Muscle layer of colon (tissue), 2 donors: ENCODE measurements at regions not wholly inside any gene's neighbourhood (a gene's known extent, or its start where the extent isn't known, plus 50 kb on each side); places are given as distances from the start of the nearest gene placed in this dataset.
"Not testable (repeated sequence)": the region's sequence is repeated elsewhere in the genome, so short reads cannot be mapped to it uniquely, and the experiment has no call there.

Source experiments
- H3K27ac ChIP-seq: one replicate; pipeline ENCODE4 v1.7.0; 2013; ENCODE audit warnings: low read depth, mild to moderate bottlenecking, low read length, moderate library complexity
- H3K27me3 ChIP-seq, 2 donors: one replicate each; pipeline ENCODE4 v1.7.0; 2013; ENCODE audit warnings: low read length in 2 of 2, mild to moderate bottlenecking in 2 of 2; ENCODE audit not compliant: insufficient read depth in 2 of 2, control insufficient read depth in 1 of 2
- H3K36me3 ChIP-seq: one replicate; pipeline ENCODE4 v1.7.0; 2013; ENCODE audit warnings: mild to moderate bottlenecking, low read length; ENCODE audit not compliant: insufficient read depth
- H3K4me1 ChIP-seq: one replicate; pipeline ENCODE4 v1.7.0; 2013; ENCODE audit warnings: mild to moderate bottlenecking, low read length; ENCODE audit not compliant: insufficient read depth
- H3K4me3 ChIP-seq, 2 donors: one replicate each; pipeline ENCODE4 v1.7.0; 2013; ENCODE audit warnings: low read length in 2 of 2, low read depth in 1 of 2, mild to moderate bottlenecking in 1 of 2, moderate library complexity in 1 of 2
- H3K9ac ChIP-seq: one replicate; pipeline ENCODE4 v1.7.0; 2013; ENCODE audit warnings: low read length
- H3K9me3 ChIP-seq: one replicate; pipeline ENCODE4 v1.7.0; 2013; ENCODE audit warnings: mild to moderate bottlenecking, low read length
- donor health status: abdominal sarcoma.
- donor health status: Adenocarcinoma of cecum.

GRCh38 chr6:73925703-73926102, 229.7 kb downstream of the CD109 start:
- H3K4me1 ChIP-seq, H3K36me3 ChIP-seq, H3K27ac ChIP-seq, H3K9ac ChIP-seq, H3K27me3 ChIP-seq, H3K4me3 ChIP-seq, H3K9me3 ChIP-seq: not testable (repeated sequence)

- H3K4me1 ChIP-seq = no peaks in the 10 kb centered on the region
- no peak overlapping the region for H3K9ac ChIP-seq
- no peaks in the 10 kb centered on the region for H3K27me3 ChIP-seq
- no peaks in the 10 kb centered on the region for H3K36me3 ChIP-seq
- H3K9me3 ChIP-seq = no peaks in the 10 kb centered on the region
- H3K27ac ChIP-seq = no peak overlapping the region
- no peak overlapping the region for H3K4me3 ChIP-seq
Observed at GRCh38 chr6:73923905-73924485, 228.0 kb downstream of the CD109 start.

- Histone ChIP-seq H3K9me3 (no peaks in the 10 kb centered on the region), H3K4me1 (peaks cover 2% of the 10 kb centered on the region), H3K9ac (no peak overlapping the region), H3K27me3 (no peaks in the 10 kb centered on the region), H3K4me3 (no peak overlapping the region), H3K36me3 (no peaks in the 10 kb centered on the region), H3K27ac (no peak overlapping the region)
Observed at GRCh38 chr6:73903155-73903554, 207.2 kb downstream of the CD109 start.

DNA sequence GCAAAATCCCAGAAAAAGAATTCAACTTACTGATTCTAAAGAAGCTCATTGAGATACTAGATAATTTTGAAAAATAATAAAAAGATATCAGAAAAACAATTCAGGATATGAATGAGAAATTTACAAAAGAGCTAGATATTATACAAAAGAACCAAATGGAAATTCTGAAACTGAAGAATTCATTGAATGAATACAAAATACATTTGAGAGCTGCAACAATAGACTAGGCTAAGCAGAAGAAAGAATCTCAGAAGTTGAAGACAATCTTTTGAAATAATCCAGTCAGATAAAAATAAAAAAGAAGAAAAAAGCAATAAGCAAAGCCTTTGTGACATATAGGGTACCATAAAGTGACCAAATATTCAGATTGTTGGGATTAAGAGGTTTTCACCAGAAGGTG, 206.0 kb downstream of the CD109 start:
- no peaks in the 10 kb centered on the region for H3K27me3 ChIP-seq
- H3K4me3 ChIP-seq = no peak overlapping the region
- H3K36me3 ChIP-seq = no peaks in the 10 kb centered on the region
- H3K27ac ChIP-seq = no peak overlapping the region
- no peak overlapping the region for H3K9ac ChIP-seq
- no peaks in the 10 kb centered on the region for H3K9me3 ChIP-seq
- peaks cover 2% of the 10 kb centered on the region for H3K4me1 ChIP-seq

DNA sequence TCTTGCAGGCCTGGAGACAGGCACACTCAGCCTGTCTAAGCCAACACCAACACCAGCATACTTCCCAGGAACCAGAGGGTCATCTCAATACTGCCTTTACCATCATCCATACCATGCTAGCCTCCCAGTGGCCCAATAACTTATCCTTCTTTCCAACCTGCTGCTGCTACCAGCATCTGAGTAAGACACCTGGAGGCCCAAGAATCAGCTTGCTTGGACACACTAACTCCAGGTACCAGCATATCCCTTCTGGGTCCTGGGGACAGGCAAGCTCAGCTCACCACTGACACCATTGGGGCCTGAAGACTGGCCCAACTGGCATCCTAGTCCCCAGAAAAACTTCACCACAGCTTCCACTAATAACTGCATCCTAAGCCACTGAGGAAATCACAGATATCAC, 205.3 kb downstream of the CD109 start:
- H3K9ac ChIP-seq = no peak overlapping the region
- H3K4me3 ChIP-seq = no peak overlapping the region
- H3K27ac ChIP-seq = no peak overlapping the region
- no peaks in the 10 kb centered on the region for H3K27me3 ChIP-seq
- H3K9me3 ChIP-seq = no peaks in the 10 kb centered on the region
- peaks cover 2% of the 10 kb centered on the region for H3K4me1 ChIP-seq
- no peaks in the 10 kb centered on the region for H3K36me3 ChIP-seq

DNA sequence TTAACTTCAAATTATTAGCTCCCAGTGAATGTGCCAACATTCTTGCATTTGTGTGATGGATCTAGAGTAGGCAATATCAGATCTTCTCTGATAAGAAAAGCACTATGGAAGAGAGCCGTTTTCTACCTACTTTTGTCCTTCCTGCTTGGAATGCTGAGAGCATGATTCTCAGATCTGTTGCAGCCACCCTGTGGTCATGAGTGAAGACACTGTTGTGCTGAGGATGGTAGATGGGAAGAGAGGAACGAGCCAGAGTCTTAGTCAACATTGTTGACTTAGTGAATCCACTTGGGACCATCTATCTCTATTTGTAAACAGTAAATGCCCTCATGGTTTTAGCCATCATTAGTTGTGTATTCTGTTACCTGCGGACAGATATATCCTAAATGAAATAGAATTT, 202.6 kb downstream of the CD109 start:
- Histone ChIP-seq H3K36me3 (no peaks in the 10 kb centered on the region), H3K4me3 (no peak overlapping the region), H3K9ac (no peak overlapping the region), H3K9me3 (no peaks in the 10 kb centered on the region), H3K27ac (no peak overlapping the region), H3K4me1 (peaks cover 2% of the 10 kb centered on the region), H3K27me3 (no peaks in the 10 kb centered on the region)

- H3K4me3 ChIP-seq = no peak overlapping the region
- no peak overlapping the region for H3K9ac ChIP-seq
- no peaks in the 10 kb centered on the region for H3K9me3 ChIP-seq
- no peaks in the 10 kb centered on the region for H3K4me1 ChIP-seq
- no peaks in the 10 kb centered on the region for H3K27me3 ChIP-seq
- no peaks in the 10 kb centered on the region for H3K36me3 ChIP-seq
- no peak overlapping the region for H3K27ac ChIP-seq
Observed at GRCh38 chr6:73893696-73894095, 197.7 kb downstream of the CD109 start.

DNA sequence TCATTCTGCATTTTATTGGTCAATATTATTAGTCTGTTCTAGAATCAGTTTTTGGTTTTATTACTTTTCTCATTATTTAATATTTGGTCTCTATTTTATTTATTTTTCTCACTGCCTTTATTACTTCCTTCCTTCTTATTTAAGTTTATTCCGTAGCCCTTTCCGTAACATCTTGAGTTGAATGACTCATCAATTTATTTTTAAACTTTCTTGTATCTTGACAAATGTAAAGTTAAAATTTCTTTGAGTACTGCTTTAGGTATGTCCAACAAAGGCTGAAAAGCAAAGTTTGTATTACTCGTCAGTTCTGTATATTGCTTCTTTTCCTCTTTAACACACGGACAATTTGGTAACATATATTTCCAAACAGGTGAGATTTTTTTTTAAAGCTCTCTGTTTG, 192.0 kb downstream of the CD109 start:
- Histone ChIP-seq H3K36me3 (no peaks in the 10 kb centered on the region), H3K9ac (no peak overlapping the region), H3K27ac (no peak overlapping the region), H3K9me3 (no peaks in the 10 kb centered on the region), H3K27me3 (no peaks in the 10 kb centered on the region), H3K4me3 (no peak overlapping the region), H3K4me1 (no peaks in the 10 kb centered on the region)

- no peaks in the 10 kb centered on the region for H3K27me3 ChIP-seq
- H3K9me3 ChIP-seq = no peaks in the 10 kb centered on the region
- H3K36me3 ChIP-seq = no peaks in the 10 kb centered on the region
- no peak overlapping the region for H3K4me3 ChIP-seq
- H3K4me1 ChIP-seq = no peaks in the 10 kb centered on the region
- H3K9ac ChIP-seq = no peak overlapping the region
- no peak overlapping the region for H3K27ac ChIP-seq
Observed at GRCh38 chr6:73885393-73885792, 189.4 kb downstream of the CD109 start.

DNA sequence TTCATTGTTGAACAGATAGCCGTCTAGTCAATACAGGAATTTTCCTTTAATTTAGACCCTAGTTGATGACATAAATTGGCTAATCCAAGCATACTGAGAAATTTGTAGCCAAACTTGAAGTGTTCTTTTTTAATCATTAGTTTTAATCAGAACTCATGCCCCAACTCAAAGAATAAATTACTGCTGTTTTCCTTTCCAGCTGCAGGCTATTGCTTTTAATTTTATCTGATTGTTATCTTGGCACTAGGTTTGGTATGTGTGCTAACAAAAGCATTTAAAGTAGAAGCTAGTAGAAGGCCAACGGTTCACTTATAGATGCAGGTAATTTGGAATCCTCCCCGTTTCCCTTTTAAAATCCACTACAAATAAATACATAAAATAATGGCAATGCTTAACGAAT, 188.5 kb downstream of the CD109 start:
- Histone ChIP-seq H3K4me3 (no peak overlapping the region), H3K36me3 (no peaks in the 10 kb centered on the region), H3K9me3 (no peaks in the 10 kb centered on the region), H3K27me3 (no peaks in the 10 kb centered on the region), H3K9ac (no peak overlapping the region), H3K4me1 (no peaks in the 10 kb centered on the region), H3K27ac (no peak overlapping the region)

DNA sequence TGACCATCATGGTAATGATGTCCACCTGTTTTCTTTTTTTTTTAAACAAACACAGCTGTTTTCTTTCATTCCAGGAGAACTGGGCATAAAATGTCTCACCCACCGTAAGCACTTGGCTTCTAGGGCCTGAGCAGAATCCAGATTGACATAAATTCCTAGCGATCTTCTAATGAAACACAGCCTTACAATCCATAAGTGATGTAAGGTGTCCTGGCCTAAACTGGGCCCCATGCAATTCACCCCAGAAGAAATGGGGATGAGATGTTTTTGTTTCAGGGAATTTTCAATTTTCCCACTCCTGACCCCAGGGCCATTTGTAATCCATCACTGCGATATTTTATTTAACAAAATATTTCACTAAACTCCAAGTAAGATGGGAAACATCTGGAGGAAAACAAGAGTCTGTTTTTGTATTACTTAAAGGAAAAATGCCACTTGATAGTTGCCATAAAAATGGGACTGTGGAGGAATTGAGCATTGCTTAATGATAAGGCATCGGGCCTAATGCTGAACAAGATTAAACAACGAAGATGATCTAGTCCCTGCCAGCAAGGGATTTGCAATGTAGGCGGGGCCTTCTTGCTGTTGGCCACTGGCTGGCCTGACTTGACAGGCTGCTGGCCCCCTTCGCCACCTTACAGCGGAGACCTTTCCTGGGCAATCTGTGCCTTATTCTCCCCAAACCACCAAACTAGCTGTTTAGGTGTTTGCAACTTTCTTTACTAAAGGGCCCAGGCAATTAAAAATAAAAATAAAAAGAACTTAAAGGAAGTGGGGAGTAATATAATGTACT, 183.7 kb downstream of the CD109 start:
- Histone ChIP-seq H3K36me3 (no peaks in the 10 kb centered on the region), H3K4me3 (no peak overlapping the region), H3K27ac (no peak overlapping the region), H3K9ac (no peak overlapping the region), H3K27me3 (no peaks in the 10 kb centered on the region), H3K9me3 (no peaks in the 10 kb centered on the region), H3K4me1 (peaks cover 4% of the 10 kb centered on the region)

- H3K4me3 ChIP-seq = no peak overlapping the region
- no peaks in the 10 kb centered on the region for H3K9me3 ChIP-seq
- no peak overlapping the region for H3K27ac ChIP-seq
- no peak overlapping the region for H3K9ac ChIP-seq
- H3K4me1 ChIP-seq = peaks cover 4% of the 10 kb centered on the region
- H3K27me3 ChIP-seq = no peaks in the 10 kb centered on the region
- H3K36me3 ChIP-seq = no peaks in the 10 kb centered on the region
Observed at GRCh38 chr6:73878403-73878802, 182.4 kb downstream of the CD109 start.
